ENCODE measurements at regions not wholly inside any gene's neighbourhood (a gene's known extent, or its start where the extent isn't known, plus 50 kb on each side); places are given as distances from the start of the nearest gene placed in this dataset.

DNA sequence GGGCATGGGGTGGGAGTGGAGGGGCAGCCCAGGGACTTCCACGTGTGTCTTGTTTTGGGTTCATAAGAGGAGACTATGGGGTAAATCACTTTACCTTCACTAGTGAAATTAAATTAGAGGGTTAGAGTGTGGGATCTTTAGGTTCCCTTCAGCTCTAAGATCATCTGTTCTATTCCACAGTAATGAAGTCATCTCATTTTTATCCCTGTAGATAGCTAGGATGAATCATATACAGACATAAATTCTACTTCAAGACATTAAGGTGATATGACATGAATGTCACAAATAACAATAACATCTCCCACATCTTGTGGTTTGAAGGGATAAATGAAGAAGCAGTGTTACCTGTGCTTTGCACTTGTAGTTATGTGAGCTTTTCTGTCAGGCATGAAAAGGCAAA, 83.8 kb downstream of the ELOVL4 start:
- no peak for DNase-seq (ENCODE audit: low spot score)
- TF ChIP-seq EGR1 (IDR thresholded peaks at IDR 0.05; ENCODE audit: low read depth in 2 of 2) (no peak), SP1 (IDR thresholded peaks at IDR 0.05) (no peak), NR2F2 (IDR thresholded peaks at IDR 0.05) (no peak), FOXA2 (IDR thresholded peaks at IDR 0.05) (no peak), RXRA (IDR thresholded peaks at IDR 0.05) (no peak), GABPA (IDR thresholded peaks at IDR 0.05 in 1 of 2, conservative IDR thresholded peaks at IDR 0.05 in 1 of 2) (no peak), JUND (IDR thresholded peaks at IDR 0.05) (no peak), RAD21 (IDR thresholded peaks at IDR 0.05) (no peak), FOXA1 (IDR thresholded peaks at IDR 0.05) (no peak), HNF4G (IDR thresholded peaks at IDR 0.05) (no peak), YY1 (IDR thresholded peaks at IDR 0.05) (no peak), HNF4A (conservative IDR thresholded peaks at IDR 0.05) (no peak)
- TF ChIP-seq, protein P1, sequence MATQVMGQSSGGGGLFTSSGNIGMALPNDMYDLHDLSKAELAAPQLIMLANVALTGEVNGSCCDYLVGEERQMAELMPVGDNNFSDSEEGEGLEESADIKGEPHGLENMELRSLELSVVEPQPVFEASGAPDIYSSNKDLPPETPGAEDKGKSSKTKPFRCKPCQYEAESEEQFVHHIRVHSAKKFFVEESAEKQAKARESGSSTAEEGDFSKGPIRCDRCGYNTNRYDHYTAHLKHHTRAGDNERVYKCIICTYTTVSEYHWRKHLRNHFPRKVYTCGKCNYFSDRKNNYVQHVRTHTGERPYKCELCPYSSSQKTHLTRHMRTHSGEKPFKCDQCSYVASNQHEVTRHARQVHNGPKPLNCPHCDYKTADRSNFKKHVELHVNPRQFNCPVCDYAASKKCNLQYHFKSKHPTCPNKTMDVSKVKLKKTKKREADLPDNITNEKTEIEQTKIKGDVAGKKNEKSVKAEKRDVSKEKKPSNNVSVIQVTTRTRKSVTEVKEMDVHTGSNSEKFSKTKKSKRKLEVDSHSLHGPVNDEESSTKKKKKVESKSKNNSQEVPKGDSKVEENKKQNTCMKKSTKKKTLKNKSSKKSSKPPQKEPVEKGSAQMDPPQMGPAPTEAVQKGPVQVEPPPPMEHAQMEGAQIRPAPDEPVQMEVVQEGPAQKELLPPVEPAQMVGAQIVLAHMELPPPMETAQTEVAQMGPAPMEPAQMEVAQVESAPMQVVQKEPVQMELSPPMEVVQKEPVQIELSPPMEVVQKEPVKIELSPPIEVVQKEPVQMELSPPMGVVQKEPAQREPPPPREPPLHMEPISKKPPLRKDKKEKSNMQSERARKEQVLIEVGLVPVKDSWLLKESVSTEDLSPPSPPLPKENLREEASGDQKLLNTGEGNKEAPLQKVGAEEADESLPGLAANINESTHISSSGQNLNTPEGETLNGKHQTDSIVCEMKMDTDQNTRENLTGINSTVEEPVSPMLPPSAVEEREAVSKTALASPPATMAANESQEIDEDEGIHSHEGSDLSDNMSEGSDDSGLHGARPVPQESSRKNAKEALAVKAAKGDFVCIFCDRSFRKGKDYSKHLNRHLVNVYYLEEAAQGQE (IDR thresholded peaks at IDR 0.05), result no peak
- TF ChIP-seq, protein P2, sequence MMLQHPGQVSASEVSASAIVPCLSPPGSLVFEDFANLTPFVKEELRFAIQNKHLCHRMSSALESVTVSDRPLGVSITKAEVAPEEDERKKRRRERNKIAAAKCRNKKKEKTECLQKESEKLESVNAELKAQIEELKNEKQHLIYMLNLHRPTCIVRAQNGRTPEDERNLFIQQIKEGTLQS (IDR thresholded peaks at IDR 0.05), result no peak
- TF ChIP-seq, protein P3, sequence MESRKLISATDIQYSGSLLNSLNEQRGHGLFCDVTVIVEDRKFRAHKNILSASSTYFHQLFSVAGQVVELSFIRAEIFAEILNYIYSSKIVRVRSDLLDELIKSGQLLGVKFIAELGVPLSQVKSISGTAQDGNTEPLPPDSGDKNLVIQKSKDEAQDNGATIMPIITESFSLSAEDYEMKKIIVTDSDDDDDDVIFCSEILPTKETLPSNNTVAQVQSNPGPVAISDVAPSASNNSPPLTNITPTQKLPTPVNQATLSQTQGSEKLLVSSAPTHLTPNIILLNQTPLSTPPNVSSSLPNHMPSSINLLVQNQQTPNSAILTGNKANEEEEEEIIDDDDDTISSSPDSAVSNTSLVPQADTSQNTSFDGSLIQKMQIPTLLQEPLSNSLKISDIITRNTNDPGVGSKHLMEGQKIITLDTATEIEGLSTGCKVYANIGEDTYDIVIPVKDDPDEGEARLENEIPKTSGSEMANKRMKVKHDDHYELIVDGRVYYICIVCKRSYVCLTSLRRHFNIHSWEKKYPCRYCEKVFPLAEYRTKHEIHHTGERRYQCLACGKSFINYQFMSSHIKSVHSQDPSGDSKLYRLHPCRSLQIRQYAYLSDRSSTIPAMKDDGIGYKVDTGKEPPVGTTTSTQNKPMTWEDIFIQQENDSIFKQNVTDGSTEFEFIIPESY (IDR thresholded peaks at IDR 0.05), result no peak
- TF ChIP-seq, protein P4, sequence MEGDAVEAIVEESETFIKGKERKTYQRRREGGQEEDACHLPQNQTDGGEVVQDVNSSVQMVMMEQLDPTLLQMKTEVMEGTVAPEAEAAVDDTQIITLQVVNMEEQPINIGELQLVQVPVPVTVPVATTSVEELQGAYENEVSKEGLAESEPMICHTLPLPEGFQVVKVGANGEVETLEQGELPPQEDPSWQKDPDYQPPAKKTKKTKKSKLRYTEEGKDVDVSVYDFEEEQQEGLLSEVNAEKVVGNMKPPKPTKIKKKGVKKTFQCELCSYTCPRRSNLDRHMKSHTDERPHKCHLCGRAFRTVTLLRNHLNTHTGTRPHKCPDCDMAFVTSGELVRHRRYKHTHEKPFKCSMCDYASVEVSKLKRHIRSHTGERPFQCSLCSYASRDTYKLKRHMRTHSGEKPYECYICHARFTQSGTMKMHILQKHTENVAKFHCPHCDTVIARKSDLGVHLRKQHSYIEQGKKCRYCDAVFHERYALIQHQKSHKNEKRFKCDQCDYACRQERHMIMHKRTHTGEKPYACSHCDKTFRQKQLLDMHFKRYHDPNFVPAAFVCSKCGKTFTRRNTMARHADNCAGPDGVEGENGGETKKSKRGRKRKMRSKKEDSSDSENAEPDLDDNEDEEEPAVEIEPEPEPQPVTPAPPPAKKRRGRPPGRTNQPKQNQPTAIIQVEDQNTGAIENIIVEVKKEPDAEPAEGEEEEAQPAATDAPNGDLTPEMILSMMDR (IDR thresholded peaks at IDR 0.05; ENCODE audit: low read depth, low read length, missing input control), result no peak
- Histone ChIP-seq H3K27me3 (ENCODE audit: control insufficient read depth in 4 of 4, insufficient read depth in 4 of 4, low read length in 3 of 4) (no peaks in the 10 kb centered on the region), H3K27ac (ENCODE audit: low read depth in 1 of 2, low read length in 2 of 2) (no peak overlapping the region), H3K9ac (ENCODE audit: low read depth in 1 of 2, low read length in 2 of 2) (no peak overlapping the region), H3K4me1 (ENCODE audit: control insufficient read depth in 4 of 4, insufficient read depth in 4 of 4, low read length in 3 of 4) (peaks cover 2 to 12% (median 9%) of the 10 kb centered on the region in 4 donors), H3K9me3 (ENCODE audit: control insufficient read depth in 4 of 4, low read length in 3 of 4) (no peaks in the 10 kb centered on the region), H3K36me3 (ENCODE audit: control insufficient read depth in 4 of 4, insufficient read depth in 3 of 4, low read depth in 1 of 4, low read length in 3 of 4) (no peaks in the 10 kb centered on the region), H3K4me3 (ENCODE audit: low read depth in 1 of 3, low read length in 3 of 3) (no peak overlapping the region)
- 89% methylated on average over 1 of the region's 1 CpG for WGBS

DNA sequence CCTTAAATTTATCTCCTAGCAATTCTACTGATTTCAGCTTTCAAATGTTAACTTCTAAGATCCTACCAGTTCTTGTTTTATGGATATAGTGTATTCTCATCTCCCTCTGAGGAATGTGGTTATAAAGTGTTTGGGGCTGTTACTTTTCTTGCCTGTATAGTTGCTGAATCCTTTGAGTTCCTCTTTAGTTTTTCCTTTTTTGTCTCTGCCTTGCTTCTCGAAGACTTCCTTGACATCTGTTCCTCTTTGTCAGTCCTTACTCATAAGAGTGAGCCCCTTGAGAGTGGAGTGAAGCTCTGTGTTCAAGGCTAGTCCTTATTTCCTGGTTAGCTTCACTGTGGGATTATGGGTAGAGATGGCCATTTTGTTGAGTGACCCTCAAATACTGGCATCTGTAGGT, 84.6 kb downstream of the ELOVL4 start:
- Histone ChIP-seq H3K27ac (ENCODE audit: low read depth in 1 of 2, low read length in 2 of 2) (no peak overlapping the region), H3K9me3 (ENCODE audit: control insufficient read depth in 4 of 4, low read length in 3 of 4) (no peaks in the 10 kb centered on the region), H3K4me1 (ENCODE audit: control insufficient read depth in 4 of 4, insufficient read depth in 4 of 4, low read length in 3 of 4) (peaks cover 0 to 3% (median 1%) of the 10 kb centered on the region in 4 donors), H3K9ac (ENCODE audit: low read depth in 1 of 2, low read length in 2 of 2) (no peak overlapping the region), H3K36me3 (ENCODE audit: control insufficient read depth in 4 of 4, insufficient read depth in 3 of 4, low read depth in 1 of 4, low read length in 3 of 4) (no peaks in the 10 kb centered on the region), H3K4me3 (ENCODE audit: low read depth in 1 of 3, low read length in 3 of 3) (no peak overlapping the region), H3K27me3 (ENCODE audit: control insufficient read depth in 4 of 4, insufficient read depth in 4 of 4, low read length in 3 of 4) (no peaks in the 10 kb centered on the region)
- WGBS, result 79% methylated on average over 1 of the region's 1 CpG
- DNase-seq (ENCODE audit: low spot score), result no peak
- TF ChIP-seq RAD21 (IDR thresholded peaks at IDR 0.05) (no peak), FOXA1 (IDR thresholded peaks at IDR 0.05) (no peak), YY1 (IDR thresholded peaks at IDR 0.05) (no peak)
- TF ChIP-seq, protein P4 (IDR thresholded peaks at IDR 0.05; ENCODE audit: low read depth, low read length, missing input control), result no peak
- TF ChIP-seq, protein P5, sequence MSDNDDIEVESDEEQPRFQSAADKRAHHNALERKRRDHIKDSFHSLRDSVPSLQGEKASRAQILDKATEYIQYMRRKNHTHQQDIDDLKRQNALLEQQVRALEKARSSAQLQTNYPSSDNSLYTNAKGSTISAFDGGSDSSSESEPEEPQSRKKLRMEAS (IDR thresholded peaks at IDR 0.05), result no peak
